ENCODE measurements at regions not wholly inside any gene's neighbourhood (a gene's known extent, or its start where the extent isn't known, plus 50 kb on each side); places are given as distances from the start of the nearest gene placed in this dataset.

DNA sequence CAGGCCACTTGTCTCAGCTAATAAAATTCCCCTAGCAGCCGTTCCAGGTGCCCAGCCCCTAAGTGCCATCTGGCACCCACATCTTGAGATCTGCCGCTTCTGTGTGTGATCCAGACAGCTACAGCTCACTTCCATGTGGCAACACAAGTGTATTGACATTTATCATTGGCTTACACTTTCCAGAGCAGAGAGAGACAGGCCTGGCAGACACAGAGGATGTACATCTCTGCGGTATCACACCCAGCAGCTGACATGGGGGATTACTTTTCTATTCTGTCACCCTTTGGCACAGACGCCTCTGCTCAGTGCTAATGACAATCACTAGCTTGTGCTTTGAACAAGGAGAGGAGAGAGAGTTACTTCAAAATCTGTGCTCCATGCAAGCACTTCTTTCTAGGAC is 195.9 kb downstream of the KDR start:
- no peak for DNase-seq (ENCODE audit: low read depth in 2 of 2)

DNA sequence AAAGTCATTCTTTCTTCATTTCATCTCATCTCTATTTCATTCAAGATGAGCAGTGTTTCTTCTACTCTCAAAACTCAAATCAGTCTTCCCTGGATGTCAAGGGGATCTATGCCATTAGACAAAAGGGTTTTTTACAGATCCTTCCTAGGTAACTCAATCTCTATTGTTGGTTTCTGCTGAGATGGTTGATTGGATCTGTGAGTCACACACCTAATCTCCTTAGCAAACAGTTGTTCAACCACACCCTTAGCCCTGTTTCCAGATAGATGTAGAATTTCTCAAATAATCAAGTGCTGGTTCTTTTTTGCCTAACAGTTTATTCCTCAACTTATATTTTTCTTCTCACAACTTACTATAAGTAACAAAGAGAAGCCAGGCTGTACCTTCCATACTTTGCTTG is 200.5 kb downstream of the KDR start:
- no peak for DNase-seq (ENCODE audit: low read depth in 2 of 2)

DNA sequence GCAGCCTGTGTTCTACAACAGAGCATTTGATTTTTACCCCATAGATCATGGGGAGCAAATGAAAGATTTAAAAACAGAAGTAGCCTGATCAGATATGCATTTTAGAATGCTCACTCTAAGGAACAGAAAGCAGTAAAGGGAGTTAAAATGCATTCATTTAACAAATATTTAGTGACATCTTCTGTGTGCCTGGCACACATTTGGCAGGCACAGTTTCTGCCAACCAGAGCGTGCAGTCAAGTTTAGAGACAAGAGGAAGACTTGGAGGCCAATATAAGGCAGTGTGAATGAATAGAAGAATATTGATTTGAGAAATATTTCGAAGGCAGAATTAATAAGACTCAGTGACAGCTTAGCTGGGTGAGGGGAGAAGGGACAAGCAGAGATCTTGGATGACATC is 210.1 kb downstream of the KDR start:
- DNase-seq (ENCODE audit: low read depth in 2 of 2) = no peak

- DNase-seq (ENCODE audit: low read depth in 2 of 2) = no peak
These were observed 210.6 kb downstream of the KDR start for GRCh38 chr4:54914781-54915180.

DNA sequence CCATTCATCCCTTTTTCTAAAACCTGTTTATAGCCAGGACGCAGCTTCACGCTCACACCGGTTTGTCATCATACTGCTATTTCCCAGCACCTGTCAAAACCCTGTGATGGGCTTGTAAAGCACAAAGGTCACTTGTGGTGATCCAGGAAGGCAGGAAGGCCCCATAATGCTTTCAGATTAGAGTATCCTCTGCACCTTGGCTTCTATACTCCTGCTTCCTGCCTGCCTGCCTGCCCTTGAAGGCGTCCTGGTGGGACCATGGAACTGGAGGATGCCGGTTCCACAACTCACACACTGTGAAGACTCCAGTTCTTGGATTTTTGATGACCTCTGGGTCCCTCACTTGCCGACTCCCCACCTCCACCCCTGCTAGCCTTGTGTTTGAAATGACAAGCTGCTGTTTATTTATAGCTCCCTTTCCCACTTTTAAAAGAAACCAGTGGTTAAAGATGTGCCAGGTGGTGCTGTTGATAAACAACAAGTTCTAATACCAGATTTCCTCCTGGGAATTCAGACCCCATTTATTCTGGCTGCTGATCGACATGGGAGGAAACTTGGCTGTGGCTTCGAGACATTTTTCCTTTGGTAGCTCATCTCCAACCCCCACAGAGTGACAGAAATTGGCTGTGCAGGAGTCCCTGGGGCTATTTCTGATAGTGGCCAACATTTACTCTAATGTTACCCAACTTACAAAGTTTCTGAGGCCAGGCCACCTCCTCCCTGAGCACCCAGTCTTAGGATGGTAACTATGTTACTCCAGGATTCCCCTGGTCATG is 211.5 kb downstream of the KDR start:
- DNase-seq (ENCODE audit: low read depth in 2 of 2) = no peak

DNA sequence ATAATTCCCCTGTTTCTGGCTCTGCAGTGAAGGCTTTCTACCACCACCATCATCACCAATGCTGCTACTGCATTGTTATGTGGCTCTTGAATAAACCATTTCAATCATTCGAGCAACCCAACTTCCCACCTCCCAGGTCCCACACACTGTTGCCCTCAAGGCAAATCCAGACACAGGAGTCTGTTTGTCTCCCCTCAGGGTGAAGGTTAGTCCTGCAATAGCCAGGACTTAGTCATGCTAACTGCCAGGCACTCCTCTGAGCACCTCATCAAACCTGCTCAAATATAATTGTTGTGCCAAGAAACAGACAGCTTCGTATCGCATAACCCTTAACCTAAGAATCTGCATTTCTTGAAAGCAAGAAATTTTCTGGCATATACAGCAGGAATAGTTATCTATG is 213.2 kb downstream of the KDR start:
- no peak for DNase-seq (ENCODE audit: low read depth in 2 of 2)

DNA sequence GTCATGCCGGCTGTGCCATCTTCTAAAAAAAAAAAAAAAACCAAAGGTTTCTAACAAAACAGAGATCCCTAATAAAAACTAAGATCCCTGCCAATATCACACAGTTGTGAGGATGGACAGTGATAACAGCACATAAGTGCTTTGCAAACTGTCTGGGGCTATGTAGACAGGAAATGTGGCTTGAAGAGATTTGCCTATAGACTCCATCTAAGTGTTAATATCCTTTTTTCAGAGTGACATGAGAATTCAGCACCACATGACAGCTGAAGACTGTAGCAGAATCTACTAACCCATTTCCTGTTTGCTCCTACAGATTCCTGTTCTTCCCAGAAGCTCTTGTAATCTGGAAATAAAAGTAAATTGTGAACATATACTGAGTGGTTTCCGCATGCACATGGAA is 215.4 kb downstream of the KDR start:
- DNase-seq (ENCODE audit: low read depth in 2 of 2) = no peak

- DNase-seq (ENCODE audit: low read depth in 2 of 2) = no peak
These were observed 216.6 kb downstream of the KDR start for GRCh38 chr4:54908763-54909162.

GRCh38 chr4:54904953-54905352 is 220.4 kb downstream of the KDR start:
- DNase-seq (ENCODE audit: low read depth in 2 of 2) = no peak

DNA sequence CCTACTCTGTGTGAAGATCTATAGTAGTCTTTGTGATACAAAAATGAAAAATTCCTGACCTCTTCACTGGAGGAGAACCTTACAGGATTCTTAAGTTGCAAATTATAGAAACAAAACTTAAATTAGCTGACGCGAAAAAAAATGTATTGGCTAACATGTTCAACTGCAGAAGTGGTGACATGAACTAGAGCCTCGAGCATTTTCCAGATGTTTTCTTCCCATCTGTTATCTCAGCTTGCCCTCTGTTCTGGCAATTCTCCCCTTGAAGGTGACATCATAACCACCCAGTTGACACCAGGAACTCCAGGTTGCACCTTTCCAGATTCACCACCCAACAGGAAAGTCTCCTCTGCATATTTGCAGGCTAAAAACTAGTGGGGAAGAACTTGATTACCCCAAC is 222.4 kb downstream of the KDR start:
- no peak for DNase-seq (ENCODE audit: low read depth in 2 of 2)

GRCh38 chr4:54902271-54902670 is 223.1 kb downstream of the KDR start:
- DNase-seq (ENCODE audit: low read depth in 2 of 2) = no peak

DNA sequence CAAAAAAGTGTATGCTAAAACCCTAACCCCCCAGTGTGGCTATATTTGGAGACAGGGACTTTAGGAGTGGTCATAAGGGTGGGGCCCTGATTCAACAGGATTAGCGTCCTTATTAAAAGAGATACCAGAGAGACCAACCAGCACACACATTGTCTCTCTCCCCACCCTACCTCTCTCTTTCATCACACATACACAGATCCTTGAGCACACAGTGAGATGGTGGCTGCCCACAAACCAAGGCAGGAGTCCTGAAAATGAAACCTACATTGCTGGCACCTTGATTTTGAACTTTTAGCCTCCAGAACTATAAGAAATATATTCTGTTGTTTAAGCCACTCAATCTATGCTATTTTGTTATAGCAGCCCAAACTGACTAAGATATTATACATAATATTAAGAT is 224.2 kb downstream of the KDR start:
- DNase-seq (ENCODE audit: low read depth in 2 of 2) = no peak

DNA sequence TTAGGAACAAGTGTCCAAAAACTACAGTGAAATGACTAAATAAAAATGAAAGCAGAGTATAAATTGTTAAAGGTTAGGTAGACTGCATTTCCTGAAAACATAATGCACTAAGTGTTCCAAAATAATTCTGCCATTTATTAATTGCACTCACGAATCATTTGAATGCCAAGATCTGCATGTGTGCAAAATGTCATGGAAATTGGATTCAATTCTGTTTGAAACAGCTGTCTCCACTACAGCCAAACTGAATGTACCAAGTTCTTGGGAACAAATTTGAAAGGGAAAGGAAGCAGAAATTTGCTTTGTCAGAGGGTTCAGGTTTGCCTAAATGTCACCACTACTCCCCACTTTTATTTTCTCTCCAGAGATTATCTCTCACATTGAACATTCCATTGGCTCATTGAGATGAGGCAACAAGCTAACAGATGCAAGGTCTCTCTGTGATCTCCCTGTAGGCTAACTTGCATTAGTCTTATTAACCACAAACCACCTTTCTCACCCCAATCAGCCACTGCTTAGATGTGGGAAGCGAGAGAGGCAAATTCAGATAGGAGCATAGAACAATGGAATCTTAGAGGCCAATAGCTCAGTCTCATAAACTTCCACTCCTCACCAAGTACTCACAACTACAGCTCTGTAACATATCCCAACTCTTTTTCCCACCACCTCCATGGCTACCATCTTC is 226.6 kb downstream of the KDR start:
- DNase-seq (ENCODE audit: low read depth in 2 of 2) = no peak

DNA sequence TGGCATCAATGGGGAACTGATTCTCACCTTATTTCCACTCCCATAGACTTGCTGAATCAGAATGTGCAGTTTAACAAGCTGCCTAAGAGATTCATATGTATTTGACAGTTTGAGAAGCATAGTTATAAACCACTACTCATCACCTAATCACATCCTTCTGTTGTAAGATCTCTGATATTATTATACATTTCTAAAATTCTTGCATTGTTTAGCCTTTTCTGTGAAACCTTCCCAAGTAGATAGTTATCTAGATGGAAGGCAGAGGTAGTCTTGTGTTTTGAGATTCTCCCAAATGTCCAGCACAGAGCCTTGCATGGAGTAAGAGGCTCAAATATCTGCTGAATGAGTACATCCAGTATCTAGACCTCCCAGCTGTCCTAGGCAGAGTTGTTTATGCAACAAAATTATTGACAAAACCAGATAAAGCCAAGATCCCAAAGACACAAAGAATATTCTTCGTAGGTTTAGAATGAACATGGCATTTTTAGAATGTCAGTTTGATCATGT is 227.3 kb downstream of the KDR start:
- no peak for DNase-seq (ENCODE audit: low read depth in 2 of 2)

DNA sequence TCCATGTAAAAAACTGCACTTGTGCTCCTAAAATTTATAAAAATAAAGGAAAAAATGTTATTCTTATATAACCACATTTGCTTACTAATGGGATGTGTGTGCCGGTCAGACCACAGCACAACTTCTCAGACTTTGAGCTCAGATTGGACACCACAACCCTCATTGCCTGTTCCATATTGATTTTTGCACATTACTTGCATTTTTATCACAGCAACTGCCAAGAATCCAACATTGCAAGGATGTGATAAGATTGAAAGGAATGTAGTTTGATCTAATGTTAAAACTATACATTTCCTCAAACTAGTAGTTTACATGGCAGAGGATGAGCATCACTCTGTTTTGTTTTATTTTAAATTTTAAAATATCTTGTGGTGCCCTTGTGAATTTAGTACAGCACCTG is 227.8 kb downstream of the KDR start:
- DNase-seq (ENCODE audit: low read depth in 2 of 2) = no peak

DNA sequence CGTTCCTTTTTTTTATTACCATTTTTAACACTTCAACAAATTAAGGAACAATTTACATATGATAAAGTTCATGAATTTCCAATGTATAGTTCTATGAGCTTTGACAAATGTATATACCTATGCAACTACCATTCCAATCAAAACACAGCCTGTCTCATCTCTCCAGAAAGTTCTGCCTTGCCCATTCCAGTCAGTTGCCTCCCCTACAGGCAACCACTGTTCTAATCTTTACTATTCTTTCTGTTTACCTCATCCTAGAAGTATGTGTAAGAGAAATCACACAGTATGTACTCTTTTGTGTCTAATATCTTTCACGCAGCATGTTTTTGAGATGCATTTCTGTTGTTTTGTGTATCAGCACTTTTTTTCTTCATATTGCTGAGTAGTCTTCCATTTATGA is 224.9 kb downstream of the KIT start:
- DNase-seq (ENCODE audit: low read depth in 2 of 2) = no peak

- no peak for DNase-seq (ENCODE audit: low read depth in 2 of 2)
These were observed 221.8 kb downstream of the KIT start for GRCh38 chr4:54879576-54879975.

- no peak for DNase-seq (ENCODE audit: low read depth in 2 of 2)
These were observed 219.2 kb downstream of the KIT start for GRCh38 chr4:54877006-54877405.

DNA sequence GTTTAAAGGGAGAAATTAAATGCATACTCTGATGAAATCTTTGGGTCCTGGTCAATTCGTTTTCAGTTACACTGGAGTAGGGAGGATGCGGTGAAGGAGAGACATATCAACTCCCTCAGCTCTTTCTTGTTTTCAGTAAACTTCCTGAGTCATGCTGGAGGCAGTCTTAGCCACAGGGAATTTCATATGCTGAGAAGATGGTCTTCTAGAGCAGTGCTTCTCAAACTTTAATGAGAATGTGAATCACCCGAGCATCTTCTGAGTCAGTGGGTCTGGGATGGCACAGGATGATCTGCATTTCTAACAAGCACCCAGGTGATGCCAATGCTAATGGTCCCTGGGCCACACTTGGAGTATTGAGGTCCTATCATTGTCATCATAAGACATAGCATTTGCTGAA is 214.5 kb downstream of the KIT start:
- DNase-seq (ENCODE audit: low read depth in 2 of 2) = no peak

DNA sequence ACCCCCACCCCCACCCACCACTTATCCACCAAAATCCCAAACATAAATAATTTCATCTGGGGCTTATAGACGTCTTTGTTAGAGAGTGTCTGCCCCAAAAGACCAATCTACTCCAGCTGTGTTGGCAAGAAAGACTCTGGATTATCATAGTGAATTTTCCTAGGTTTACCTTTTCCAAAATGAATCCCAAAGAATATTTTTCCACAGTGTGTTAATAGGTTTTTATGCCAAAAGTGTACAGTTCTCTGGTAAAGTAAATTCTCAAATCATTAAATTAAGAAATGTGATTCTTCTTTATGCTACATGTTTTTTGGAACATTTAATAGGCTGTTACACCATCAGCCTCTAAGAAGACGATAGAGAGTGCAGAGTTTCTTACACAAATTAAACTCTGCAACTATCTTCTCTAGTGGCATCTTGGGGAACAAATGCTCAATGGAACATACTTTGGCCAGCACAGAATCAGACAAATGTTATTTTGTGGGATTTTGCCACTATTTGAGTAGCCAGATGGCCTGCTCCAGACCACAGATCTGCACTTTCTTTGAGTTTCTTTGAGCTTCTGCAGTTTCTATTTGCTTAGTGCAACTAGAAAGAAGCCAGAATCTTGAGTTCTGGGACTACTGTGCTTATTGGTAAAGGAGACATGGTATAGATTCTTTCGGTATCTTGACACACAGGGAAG is 206.0 kb downstream of the KIT start:
- no peak for DNase-seq (ENCODE audit: low read depth in 2 of 2)

DNA sequence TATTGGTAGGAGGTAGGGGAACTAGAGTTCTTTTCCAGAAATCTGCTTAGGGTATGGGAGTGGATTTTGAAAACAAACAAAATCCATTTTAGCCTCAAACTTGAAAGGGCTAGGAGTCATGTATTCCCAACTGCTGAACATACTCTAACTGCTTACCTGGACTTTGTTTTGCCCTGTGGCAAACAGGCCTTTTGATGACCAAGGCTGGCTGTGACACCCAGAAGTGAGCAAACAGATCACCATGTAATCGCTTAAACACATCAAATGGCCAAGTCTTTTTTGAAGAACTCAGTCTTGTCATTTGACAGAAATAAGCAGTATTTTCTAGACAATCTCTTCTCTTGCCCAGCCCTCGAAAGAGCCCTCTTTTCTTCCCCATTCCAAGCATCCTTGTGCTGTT is 203.4 kb downstream of the KIT start:
- no peak for DNase-seq (ENCODE audit: low read depth in 2 of 2)

DNA sequence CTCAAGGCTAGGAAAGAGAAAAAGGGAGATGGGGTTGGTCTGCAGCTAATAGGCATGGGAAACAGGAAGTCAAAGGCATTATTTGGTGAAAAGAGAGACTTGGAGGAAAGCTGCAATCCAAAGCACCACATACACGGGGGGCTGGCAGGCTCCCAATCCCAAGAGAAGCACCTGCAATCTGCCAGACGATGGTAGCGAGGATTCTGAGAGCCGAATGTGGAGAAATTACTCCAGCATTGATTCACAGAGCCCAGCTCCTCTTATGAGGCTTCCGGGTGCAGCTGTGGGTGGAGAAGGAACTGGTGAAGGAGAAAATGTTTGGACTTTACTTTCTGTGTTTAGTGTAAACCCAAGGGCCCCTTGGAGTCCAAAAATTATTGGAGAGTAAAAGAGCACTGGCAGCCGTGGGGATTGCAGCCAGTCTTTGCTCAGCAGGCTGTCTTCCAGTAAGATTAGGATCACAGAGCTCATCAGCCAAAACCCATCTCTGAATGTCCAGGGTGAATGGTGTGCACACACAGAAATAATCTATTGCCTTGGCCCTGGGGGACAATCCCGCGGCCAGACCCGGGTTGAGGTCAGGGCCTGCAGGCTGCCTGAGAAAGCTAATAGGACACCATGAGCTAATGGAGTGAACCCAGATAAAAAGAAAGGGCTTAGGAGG is 197.6 kb downstream of the KIT start:
- DNase-seq (ENCODE audit: low read depth in 2 of 2) = no peak
